NB4 (cell line): ENCODE measurements at regions not wholly inside any gene's neighbourhood (a gene's known extent, or its start where the extent isn't known, plus 50 kb on each side); places are given as distances from the start of the nearest gene placed in this dataset.

ENCODE experiments used
- DNase-seq: peaks from one replicate; pipeline ENCODE4 v3.0.0; 2010; ENCODE audit warnings: low read depth
- H3K4me3 ChIP-seq: one replicate; pipeline ENCODE4 v1.5.1; 2011; ENCODE audit warnings: mild to moderate bottlenecking, low read depth, low read length, moderate library complexity
- MYC ChIP-seq: IDR thresholded peaks from 2 replicates; pipeline ENCODE4 v1.6.1; 2011; ENCODE audit warnings: low read depth, low read length
- POLR2A ChIP-seq: IDR thresholded peaks from 2 replicates; pipeline ENCODE4 v1.6.1; 2011; ENCODE audit warnings: mild to moderate bottlenecking; ENCODE audit not compliant: insufficient read length; ENCODE audit errors: extremely low read depth
- TF ChIP-seq, protein P1 (sequence below): IDR thresholded peaks from 2 replicates; pipeline ENCODE4 v1.6.1; 2011; ENCODE audit warnings: low read depth, low read length
- TF ChIP-seq, protein P2 (sequence below): IDR thresholded peaks from one replicate; pipeline ENCODE4 v1.5.1; 2012; ENCODE audit warnings: low read depth, low read length

DNA sequence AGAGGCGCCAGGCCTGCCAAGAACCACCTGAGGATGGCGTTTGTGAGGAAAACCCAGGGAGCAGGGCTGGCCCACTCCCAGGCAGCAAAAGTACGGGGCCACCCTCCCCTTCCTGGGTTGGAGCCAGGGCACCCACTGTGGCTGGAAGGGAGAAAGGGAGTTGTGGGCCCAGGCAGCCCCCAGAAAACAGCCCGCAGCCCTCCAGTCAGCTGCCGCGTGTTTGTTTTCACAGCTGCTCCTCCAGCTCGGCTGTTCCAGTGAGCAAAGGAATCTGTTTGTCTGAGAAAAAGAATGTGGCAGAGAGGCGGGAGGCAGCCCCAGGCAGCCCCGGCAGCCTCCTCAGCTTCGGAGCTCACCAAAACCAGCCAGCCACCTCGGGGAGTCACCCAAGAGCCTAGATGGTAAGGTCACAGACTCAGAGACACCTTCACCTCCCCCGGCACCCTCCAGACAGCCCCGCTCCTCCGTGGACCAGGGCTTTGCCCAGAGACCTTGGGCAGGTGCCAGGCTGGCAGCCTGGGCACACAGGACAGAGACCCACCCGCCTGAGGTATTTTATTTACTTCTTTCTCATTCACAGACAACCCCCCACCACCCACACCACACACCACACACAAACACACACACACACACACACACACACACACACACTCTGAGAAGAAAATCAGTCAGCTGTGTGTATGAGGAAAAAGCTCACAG is 338.1 kb downstream of the BCOR start:
- TF ChIP-seq POLR2A (no peak), MYC (no peak)
- TF ChIP-seq, protein P1, sequence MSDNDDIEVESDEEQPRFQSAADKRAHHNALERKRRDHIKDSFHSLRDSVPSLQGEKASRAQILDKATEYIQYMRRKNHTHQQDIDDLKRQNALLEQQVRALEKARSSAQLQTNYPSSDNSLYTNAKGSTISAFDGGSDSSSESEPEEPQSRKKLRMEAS = no peak
- TF ChIP-seq, protein P2, sequence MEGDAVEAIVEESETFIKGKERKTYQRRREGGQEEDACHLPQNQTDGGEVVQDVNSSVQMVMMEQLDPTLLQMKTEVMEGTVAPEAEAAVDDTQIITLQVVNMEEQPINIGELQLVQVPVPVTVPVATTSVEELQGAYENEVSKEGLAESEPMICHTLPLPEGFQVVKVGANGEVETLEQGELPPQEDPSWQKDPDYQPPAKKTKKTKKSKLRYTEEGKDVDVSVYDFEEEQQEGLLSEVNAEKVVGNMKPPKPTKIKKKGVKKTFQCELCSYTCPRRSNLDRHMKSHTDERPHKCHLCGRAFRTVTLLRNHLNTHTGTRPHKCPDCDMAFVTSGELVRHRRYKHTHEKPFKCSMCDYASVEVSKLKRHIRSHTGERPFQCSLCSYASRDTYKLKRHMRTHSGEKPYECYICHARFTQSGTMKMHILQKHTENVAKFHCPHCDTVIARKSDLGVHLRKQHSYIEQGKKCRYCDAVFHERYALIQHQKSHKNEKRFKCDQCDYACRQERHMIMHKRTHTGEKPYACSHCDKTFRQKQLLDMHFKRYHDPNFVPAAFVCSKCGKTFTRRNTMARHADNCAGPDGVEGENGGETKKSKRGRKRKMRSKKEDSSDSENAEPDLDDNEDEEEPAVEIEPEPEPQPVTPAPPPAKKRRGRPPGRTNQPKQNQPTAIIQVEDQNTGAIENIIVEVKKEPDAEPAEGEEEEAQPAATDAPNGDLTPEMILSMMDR = no peak
- DNase-seq = no peak

DNA sequence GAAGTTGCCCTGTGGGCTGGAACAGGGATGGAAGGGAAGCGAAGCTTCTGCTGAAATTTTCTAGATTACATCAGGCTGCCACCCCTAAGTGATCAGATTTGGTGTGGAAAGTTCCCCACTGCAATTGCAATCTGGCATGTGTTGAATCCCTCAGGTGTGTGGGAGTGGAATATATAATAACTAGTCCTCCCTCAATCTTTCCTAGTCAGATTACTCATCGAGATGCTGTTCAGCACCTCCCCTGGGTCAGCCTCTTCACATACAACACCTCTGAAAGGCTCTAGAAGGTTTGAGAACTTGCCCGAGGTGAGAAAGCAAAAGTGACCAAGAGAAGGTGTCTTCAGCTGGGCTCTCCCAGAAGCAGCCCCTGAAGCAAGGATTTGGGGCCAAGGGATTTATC is 336.8 kb downstream of the BCOR start:
- TF ChIP-seq MYC = no peak
- TF ChIP-seq, protein P1 = no peak
- TF ChIP-seq, protein P2 = no peak
- no peak for TF ChIP-seq POLR2A
- DNase-seq = no peak
- no peak overlapping the region for H3K4me3 ChIP-seq

More for the DNA sequence above, 338.1 kb downstream of the BCOR start:
- no peak overlapping the region for H3K4me3 ChIP-seq

DNA sequence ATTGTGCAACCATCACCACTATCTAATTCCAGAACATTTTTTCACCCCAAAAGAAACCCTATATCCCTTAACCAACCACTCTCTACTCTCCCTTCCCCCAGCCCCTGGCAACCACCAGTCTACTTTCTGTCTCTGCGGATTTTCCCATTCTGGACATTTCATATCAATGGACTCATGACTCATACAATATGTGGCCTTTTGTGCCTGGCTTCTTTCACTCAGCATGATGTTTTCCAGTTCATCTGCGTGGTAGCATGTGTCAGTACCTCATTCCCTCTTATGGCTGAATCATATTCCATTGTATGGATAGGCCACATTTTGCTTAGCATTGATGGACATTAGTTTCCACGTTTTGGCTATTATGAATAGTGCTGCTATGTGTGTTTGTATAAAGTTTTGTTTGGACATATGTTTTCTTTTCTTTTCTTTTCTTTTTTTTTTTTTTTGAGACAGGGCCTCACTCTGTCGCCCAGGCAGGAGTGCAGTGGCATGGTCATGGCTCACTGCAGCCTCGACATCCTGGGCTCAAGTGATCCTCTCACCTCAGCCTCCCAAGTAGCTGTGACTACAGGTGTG is 335.4 kb downstream of the BCOR start:
- TF ChIP-seq POLR2A (no peak), MYC (no peak)
- TF ChIP-seq, protein P1 = no peak
- TF ChIP-seq, protein P2 = no peak
- no peak for DNase-seq
- no peak overlapping the region for H3K4me3 ChIP-seq

DNA sequence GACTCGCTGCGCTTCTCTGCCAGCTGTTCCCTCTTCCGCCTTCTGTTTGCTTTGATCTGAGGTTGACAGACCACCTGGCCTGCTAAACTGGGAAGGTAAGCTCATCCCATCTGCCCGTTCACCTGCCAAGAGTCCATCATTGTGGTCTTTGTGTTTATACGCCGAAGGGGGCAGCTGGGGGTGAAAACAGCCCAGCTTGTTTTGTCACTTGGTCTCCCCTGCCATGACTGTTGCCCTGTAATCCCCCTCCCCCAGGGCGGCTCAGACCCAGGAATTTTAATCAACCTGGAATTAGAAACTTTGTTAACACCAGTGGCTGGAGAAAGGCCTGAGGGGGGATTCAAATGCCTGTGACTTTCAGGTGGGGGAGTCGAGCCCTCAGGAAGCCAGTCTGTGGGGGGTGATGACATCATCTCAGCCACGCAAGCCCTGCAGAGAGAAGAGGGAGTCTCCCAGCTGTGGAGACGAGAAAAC is 333.3 kb downstream of the BCOR start:
- peak; percentile 51 for DNase-seq
- no peak overlapping the region for H3K4me3 ChIP-seq
- TF ChIP-seq, protein P1 = no peak
- TF ChIP-seq MYC (no peak), POLR2A (no peak)
- TF ChIP-seq, protein P2 = no peak

DNA sequence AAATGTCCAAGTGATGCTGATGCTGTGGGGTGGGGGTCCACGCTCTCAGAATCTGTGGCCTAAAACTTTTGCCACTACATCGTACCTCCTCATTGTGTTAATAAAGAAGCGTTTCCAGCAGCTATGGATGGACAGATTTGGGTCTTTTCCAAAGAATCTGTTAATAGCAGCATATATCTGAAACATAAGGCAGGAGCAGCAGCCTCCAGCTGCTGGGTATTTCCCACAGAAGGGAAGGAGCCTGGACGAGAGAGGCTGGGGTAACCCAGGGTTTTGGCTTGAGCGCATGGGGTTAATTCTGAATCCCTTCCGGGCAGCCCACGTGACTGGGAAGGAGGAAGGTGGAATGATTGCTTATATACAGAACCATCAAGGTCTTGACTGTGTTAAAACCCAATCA is 332.4 kb downstream of the BCOR start:
- TF ChIP-seq MYC (no peak), POLR2A (no peak)
- TF ChIP-seq, protein P1 = no peak
- TF ChIP-seq, protein P2 = no peak
- no peak overlapping the region for H3K4me3 ChIP-seq
- DNase-seq = no peak
